RWPE2 (cell line): ENCODE measurements at regions not wholly inside any gene's neighbourhood (a gene's known extent, or its start where the extent isn't known, plus 50 kb on each side); places are given as distances from the start of the nearest gene placed in this dataset.

Experiments
- ATAC-seq: fragments of 200-7000 bp; cut with Tn5 transposase; 3 replicates; pipeline ENCODE4 v1.9.1; 2021; ENCODE audit warnings: low read depth
- DNase-seq: peaks from one replicate; pipeline ENCODE4 v3.0.0-alpha.2; 2020; ENCODE audit warnings: low spot score
- H3K27ac ChIP-seq: fragments of 450-650 bp; 2 replicates; pipeline ENCODE4 v1.5.1; 2017; ENCODE audit warnings: mild to moderate bottlenecking; ENCODE audit not compliant: poor library complexity, severe bottlenecking
- H3K27me3 ChIP-seq: fragments of 250-450 bp; sonication (Bioruptor Pico); 2 replicates; pipeline ENCODE4 v1.5.1; 2021; ENCODE audit warnings: mild to moderate bottlenecking, moderate library complexity; ENCODE audit not compliant: insufficient read depth, poor library complexity, severe bottlenecking
- H3K36me3 ChIP-seq: fragments of 250-450 bp; sonication (Bioruptor Pico); 2 replicates; pipeline ENCODE4 v1.5.1; 2020; ENCODE audit warnings: low read depth, mild to moderate bottlenecking, moderate library complexity
- H3K4me1 ChIP-seq: fragments of 250-450 bp; sonication (Bioruptor Pico); 2 replicates; pipeline ENCODE4 v1.5.1; 2021; ENCODE audit warnings: mild to moderate bottlenecking, moderate library complexity; ENCODE audit not compliant: insufficient read depth, poor library complexity, severe bottlenecking
- H3K4me3 ChIP-seq: fragments of 250-450 bp; sonication (Bioruptor Pico); 2 replicates; pipeline ENCODE4 v1.5.1; 2021; ENCODE audit warnings: mild to moderate bottlenecking, moderate library complexity; ENCODE audit not compliant: severe bottlenecking
- H3K9me3 ChIP-seq: fragments of 250-450 bp; sonication (Bioruptor Pico); 2 replicates; pipeline ENCODE4 v1.5.1; 2021; ENCODE audit warnings: mild to moderate bottlenecking, moderate library complexity; ENCODE audit not compliant: severe bottlenecking
- TF ChIP-seq, protein P1 (sequence below): fragments of 450-650 bp; IDR thresholded peaks from one replicate; pipeline ENCODE4 v1.5.1; 2017; ENCODE audit warnings: mild to moderate bottlenecking, moderate library complexity; ENCODE audit not compliant: poor library complexity, severe bottlenecking

DNA sequence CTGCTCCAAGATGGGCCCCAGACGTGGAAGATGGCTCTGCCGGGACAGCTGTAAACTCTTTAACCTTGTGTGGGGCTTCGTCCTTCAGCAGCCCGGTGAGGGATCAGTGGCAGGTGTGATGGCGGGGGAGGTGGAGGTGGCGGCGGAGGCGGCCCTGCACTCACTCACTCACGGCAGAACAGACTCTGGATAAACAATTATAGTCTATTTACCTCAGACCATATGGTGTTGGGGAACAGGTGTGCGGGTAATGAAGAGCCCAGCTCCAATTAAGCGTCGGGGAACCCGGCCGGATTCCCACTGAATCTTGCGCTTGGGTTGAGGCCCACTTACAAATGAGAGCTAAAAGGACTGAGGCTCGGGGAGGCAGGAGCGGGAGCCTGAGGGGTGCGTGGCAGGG lies 104.3 kb upstream of the SDK2 start:
- TF ChIP-seq, protein P1, sequence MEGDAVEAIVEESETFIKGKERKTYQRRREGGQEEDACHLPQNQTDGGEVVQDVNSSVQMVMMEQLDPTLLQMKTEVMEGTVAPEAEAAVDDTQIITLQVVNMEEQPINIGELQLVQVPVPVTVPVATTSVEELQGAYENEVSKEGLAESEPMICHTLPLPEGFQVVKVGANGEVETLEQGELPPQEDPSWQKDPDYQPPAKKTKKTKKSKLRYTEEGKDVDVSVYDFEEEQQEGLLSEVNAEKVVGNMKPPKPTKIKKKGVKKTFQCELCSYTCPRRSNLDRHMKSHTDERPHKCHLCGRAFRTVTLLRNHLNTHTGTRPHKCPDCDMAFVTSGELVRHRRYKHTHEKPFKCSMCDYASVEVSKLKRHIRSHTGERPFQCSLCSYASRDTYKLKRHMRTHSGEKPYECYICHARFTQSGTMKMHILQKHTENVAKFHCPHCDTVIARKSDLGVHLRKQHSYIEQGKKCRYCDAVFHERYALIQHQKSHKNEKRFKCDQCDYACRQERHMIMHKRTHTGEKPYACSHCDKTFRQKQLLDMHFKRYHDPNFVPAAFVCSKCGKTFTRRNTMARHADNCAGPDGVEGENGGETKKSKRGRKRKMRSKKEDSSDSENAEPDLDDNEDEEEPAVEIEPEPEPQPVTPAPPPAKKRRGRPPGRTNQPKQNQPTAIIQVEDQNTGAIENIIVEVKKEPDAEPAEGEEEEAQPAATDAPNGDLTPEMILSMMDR = no peak
- ATAC-seq (no peak), DNase-seq (no peak)
- no peak overlapping the region for H3K4me3 ChIP-seq
- H3K27ac ChIP-seq = no peak overlapping the region
- no peaks in the 10 kb centered on the region for H3K9me3 ChIP-seq
- no peaks in the 10 kb centered on the region for H3K36me3 ChIP-seq
- no peaks in the 10 kb centered on the region for H3K4me1 ChIP-seq
- peaks cover 25% of the 10 kb centered on the region for H3K27me3 ChIP-seq

DNA sequence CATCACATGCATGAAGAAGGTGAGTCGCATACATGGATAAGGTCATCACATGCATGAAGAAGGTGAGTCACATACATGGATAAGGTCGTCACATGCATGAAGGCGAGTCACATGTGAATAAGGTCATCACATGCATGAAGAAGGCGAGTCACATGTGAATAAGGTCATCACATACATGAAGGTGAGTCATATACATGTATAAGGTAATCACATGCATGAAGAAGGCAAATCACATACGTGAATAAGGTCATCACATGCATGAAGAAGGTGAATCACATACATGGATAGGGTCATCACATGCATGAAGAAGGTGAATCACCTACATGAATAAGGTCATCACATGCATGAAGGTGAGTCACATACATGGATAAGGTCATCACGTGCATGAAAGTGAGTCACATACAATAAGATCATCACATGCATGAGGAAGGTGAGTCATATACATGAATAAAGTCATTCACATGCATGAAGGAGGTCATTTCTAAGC lies 105.1 kb upstream of the SDK2 start:
- H3K4me3 ChIP-seq = no peak overlapping the region
- no peak for DNase-seq
- H3K27me3 ChIP-seq = peaks cover 19% of the 10 kb centered on the region
- H3K36me3 ChIP-seq = no peaks in the 10 kb centered on the region
- no peak for ATAC-seq
- no peak overlapping the region for H3K27ac ChIP-seq
- TF ChIP-seq, protein P1 = no peak
- no peaks in the 10 kb centered on the region for H3K4me1 ChIP-seq
- no peaks in the 10 kb centered on the region for H3K9me3 ChIP-seq

- no peak for DNase-seq
- Histone ChIP-seq H3K36me3 (no peaks in the 10 kb centered on the region), H3K27me3 (peaks cover 16% of the 10 kb centered on the region), H3K27ac (no peak overlapping the region), H3K9me3 (no peaks in the 10 kb centered on the region), H3K4me3 (no peak overlapping the region), H3K4me1 (no peaks in the 10 kb centered on the region)
- no peak for ATAC-seq
- TF ChIP-seq, protein P1 = no peak
Observed at GRCh38 chr17:73749928-73750605, 105.8 kb upstream of the SDK2 start.

GRCh38 chr17:73750975-73751374 lies 106.7 kb upstream of the SDK2 start:
- TF ChIP-seq, protein P1 = no peak
- DNase-seq (no peak), ATAC-seq (no peak)
- Histone ChIP-seq H3K4me3 (no peak overlapping the region), H3K4me1 (no peaks in the 10 kb centered on the region), H3K27me3 (peaks cover 12% of the 10 kb centered on the region), H3K36me3 (no peaks in the 10 kb centered on the region), H3K9me3 (no peaks in the 10 kb centered on the region), H3K27ac (no peak overlapping the region)
